Skin epidermis (tissue), 12 donors: ENCODE measurements at regions not wholly inside any gene's neighbourhood (a gene's known extent, or its start where the extent isn't known, plus 50 kb on each side); places are given as distances from the start of the nearest gene placed in this dataset.
"Not testable (repeated sequence)": the region's sequence is repeated elsewhere in the genome, so short reads cannot be mapped to it uniquely, and the experiment has no call there.

Source experiments
- H3K27ac ChIP-seq, 21 experiments: fragments of 200-600 bp; sonication (generic) in 11 of 21; one replicate each; pipeline ENCODE4 v1.5.0; 2020; ENCODE audit warnings: mild to moderate bottlenecking in 3 of 21, inconsistent platforms in 2 of 21, moderate library complexity in 2 of 21
- H3K4me3 ChIP-seq, 7 experiments: fragments of 200-600 bp; sonication (generic) in 2 of 7; one replicate each; pipeline ENCODE4 v1.5.0; 2020; ENCODE audit warnings: inconsistent platforms in 2 of 7, mild to moderate bottlenecking in 2 of 7, moderate library complexity in 1 of 7

- no peak overlapping the region for H3K4me3 ChIP-seq
- no peak overlapping the region for H3K27ac ChIP-seq
Measured at GRCh38 chr6:61622601-61623000, 663.4 kb downstream of the KHDRBS2 start.

DNA sequence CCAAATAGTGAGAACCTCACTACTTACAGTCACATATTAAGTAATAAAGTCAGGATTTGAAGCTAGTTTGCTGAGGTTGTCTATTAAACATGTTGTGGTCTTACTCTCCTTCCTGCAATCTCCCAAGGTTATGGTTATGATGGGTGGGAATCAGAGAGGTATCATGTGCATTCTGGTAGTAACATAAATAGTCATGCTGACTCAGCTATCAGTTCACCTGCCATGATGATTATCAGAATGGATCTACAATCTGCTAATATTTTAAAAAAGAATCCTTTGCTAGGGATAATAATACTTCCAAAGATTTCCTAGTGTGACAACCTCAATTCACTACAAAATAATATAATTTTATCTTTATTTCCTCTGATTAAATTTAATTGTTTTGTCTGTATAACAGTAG lies 671.9 kb downstream of the KHDRBS2 start:
- no peak overlapping the region for H3K4me3 ChIP-seq
- no peak overlapping the region for H3K27ac ChIP-seq

DNA sequence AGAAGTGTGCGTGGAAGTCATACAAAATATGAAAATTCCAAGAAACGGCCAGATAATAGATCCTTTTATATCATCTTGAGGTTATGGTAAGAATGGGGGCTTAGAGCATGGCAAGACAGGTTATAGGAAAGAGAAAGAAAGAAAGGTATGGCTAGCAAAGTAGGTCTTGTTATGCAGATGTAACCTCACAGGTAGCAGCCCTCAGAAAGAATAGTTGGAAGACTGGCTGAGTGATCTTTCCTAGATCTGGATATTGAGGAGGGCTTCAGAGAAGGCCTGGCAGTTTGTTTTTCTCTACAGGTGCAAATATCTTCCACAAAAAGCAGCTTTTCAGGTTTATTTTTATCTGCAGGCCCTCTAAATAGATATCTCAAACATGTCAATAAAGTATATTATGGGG lies 679.5 kb downstream of the KHDRBS2 start:
- peak overlapping the region in 1 of 21 experiments; percentile 6 for H3K27ac ChIP-seq
- no peak overlapping the region for H3K4me3 ChIP-seq

- not testable (repeated sequence) for H3K4me3 ChIP-seq
- H3K27ac ChIP-seq = peak overlapping the region in 1 of 21 experiments; percentile 6
Measured at GRCh38 chr6:61605851-61606250, 680.2 kb downstream of the KHDRBS2 start.

DNA sequence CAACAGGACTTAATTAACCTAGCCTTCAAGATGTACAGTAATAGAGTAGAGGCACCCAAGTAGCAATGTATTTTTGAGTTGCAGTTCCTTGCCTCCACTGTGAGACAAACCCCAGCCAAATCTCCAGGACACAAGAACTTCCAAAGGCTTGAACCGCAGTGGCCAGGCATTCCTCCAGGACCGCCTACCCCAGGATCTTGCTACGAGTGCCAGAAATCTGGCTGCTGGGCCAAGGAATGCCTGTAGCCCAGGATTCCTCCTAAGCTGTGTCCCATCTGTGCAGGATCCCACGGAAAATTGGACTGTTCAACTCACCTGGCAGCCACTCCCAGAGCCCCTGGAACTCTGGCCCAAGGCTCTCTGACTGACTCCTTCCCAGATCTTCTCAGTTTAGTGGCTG lies 683.9 kb downstream of the KHDRBS2 start:
- H3K4me3 ChIP-seq, H3K27ac ChIP-seq: not testable (repeated sequence)

DNA sequence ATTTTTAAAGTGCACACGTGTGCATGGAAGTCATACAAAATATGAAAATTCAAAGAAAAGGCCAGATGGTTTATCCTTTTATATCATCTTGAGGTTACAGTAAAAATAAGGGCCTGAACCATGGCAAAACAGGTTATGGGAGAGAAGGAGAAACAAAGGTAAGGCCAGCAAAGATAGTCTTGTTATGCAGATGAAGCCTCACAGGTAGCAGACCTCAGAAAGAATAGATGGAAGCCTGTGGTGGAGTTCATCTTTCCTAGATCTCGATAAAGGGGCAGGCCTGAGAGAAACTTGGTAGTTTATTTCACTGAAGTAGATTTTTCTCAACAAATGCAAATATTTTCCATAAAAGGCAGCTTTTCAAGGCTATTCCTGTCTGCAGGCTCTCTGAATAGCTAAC lies 693.8 kb downstream of the KHDRBS2 start:
- H3K27ac ChIP-seq = no peak overlapping the region
- H3K4me3 ChIP-seq = no peak overlapping the region

GRCh38 chr6:61586934-61587537 lies 699.0 kb downstream of the KHDRBS2 start:
- Histone ChIP-seq H3K4me3 (no peak overlapping the region), H3K27ac (no peak overlapping the region)

- H3K4me3 ChIP-seq = no peak overlapping the region
- H3K27ac ChIP-seq = no peak overlapping the region
Measured at GRCh38 chr6:61585504-61585903, 700.5 kb downstream of the KHDRBS2 start.

DNA sequence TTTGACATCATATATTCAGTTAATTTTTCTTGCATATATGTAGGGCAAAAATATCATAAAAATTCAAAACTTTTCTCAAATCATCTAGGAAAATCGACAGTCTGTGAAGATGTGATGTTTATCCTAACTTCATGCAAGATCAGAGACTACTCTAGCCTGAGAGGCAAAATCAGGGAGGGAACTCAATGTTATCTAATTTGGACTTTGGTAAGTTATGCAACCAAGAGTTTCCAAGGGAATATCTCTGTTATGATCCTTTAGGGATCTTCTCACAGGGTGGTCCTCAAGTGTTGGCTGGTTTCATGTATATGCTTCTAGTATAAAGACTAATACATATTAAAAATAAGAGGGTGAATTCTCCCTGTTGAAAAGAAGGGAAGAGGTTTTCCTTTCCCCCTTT lies 723.9 kb downstream of the KHDRBS2 start:
- Histone ChIP-seq H3K4me3 (no peak overlapping the region), H3K27ac (no peak overlapping the region)

GRCh38 chr6:61558796-61559195 lies 727.2 kb downstream of the KHDRBS2 start:
- Histone ChIP-seq H3K27ac (no peak overlapping the region), H3K4me3 (no peak overlapping the region)

DNA sequence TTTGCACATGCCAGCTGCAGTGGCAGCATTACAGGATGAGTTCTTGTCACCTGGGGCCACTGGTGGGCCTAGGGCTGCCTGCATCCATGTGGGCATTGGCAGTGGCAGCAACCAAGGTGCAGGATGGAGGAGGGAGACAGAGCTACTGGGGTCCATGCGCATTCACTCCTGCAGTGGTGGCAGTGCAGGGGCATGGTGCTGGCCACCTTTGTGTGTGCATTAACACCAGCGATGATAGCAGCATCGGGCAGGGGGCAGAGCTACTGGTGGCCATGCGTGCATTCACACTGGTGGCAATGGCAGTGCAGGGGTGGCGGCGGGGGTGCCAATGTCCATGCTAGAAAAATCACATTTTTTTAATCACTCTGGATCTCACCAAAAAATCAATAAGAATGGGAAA lies 730.0 kb downstream of the KHDRBS2 start:
- Histone ChIP-seq H3K4me3 (no peak overlapping the region), H3K27ac (no peak overlapping the region)

- no peak overlapping the region for H3K4me3 ChIP-seq
- H3K27ac ChIP-seq = no peak overlapping the region
Measured at GRCh38 chr6:61538801-61539200, 747.2 kb downstream of the KHDRBS2 start.

GRCh38 chr6:61532749-61533148 lies 753.3 kb downstream of the KHDRBS2 start:
- not testable (repeated sequence) for H3K27ac ChIP-seq, H3K4me3 ChIP-seq
